Epithelial cell of proximal tubule (primary cell): ENCODE measurements at regions not wholly inside any gene's neighbourhood (a gene's known extent, or its start where the extent isn't known, plus 50 kb on each side); places are given as distances from the start of the nearest gene placed in this dataset.
"Not testable (repeated sequence)": the region's sequence is repeated elsewhere in the genome, so short reads cannot be mapped to it uniquely, and the experiment has no call there.

Source experiments
- DNase-seq: peaks from one replicate; pipeline ENCODE4 v3.0.0-alpha.2; 2011; ENCODE audit warnings: low read depth
- H3K4me3 ChIP-seq: 2 replicates; pipeline ENCODE4 v1.5.1; 2011; ENCODE audit warnings: low read depth, mild to moderate bottlenecking, low read length
- CTCF ChIP-seq: conservative IDR thresholded peaks from 2 replicates; pipeline ENCODE4 v1.5.1; 2012; ENCODE audit warnings: low read depth, mild to moderate bottlenecking, low read length

DNA sequence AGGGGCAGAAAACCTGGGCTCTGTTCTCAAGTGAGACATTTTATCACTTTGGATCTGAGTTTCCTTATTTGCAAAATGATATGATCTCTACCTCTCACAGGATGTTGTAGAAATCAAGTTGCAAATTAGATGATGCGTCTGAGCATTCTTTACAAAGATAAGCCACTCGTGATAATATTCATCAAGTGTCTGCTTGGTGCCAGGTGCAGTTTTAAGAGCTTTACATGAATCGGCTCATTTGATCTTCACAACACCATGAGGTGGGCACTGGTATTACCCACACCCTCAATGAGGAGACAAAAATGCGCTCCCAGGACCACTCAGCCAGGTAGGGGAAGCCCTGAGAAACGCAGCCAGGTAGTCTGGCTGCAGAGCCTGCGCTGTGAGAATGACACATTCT, 59.1 kb upstream of the CA12 start:
- no peak overlapping the region for H3K4me3 ChIP-seq
- DNase-seq: no peak
- no peak for TF ChIP-seq CTCF

- TF ChIP-seq CTCF: no peak
- H3K4me3 ChIP-seq: no peak overlapping the region
- no peak for DNase-seq
Measured at GRCh38 chr15:63441266-63441665, 59.6 kb upstream of the CA12 start.

- no peak for DNase-seq
- TF ChIP-seq CTCF: no peak
Measured at GRCh38 chr15:63442080-63442479, 60.4 kb upstream of the CA12 start.

DNA sequence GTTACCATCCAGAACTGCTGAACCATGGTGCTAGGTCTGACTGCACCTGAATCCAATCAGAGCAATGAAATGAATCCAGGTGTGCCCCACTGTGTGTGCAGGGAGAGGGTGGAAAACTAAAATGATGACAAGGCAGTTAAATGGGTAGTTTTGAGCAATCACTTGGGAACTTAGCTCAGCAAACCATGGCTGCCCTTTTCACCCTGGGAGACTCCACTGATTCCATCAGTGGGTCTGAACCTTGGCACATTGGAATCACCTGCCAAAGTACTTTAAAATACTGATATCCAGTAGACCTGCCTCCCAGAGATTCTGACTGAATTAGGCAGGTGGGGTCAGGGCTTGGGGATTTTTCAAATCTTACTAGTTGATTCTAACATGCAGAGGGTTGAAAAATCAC, 59.8 kb upstream of the USP3 start:
- DNase-seq: no peak
- no peak overlapping the region for H3K4me3 ChIP-seq
- no peak for TF ChIP-seq CTCF

More at GRCh38 chr15:63442080-63442479, 60.4 kb upstream of the CA12 start:
- H3K4me3 ChIP-seq: no peak overlapping the region

GRCh38 chr15:63446255-63446654, 58.1 kb upstream of the USP3 start:
- H3K4me3 ChIP-seq: no peak overlapping the region
- TF ChIP-seq CTCF: no peak
- no peak for DNase-seq

GRCh38 chr15:63447017-63447676, 57.2 kb upstream of the USP3 start:
- no peak for TF ChIP-seq CTCF
- DNase-seq: no peak
- H3K4me3 ChIP-seq: no peak overlapping the region

DNA sequence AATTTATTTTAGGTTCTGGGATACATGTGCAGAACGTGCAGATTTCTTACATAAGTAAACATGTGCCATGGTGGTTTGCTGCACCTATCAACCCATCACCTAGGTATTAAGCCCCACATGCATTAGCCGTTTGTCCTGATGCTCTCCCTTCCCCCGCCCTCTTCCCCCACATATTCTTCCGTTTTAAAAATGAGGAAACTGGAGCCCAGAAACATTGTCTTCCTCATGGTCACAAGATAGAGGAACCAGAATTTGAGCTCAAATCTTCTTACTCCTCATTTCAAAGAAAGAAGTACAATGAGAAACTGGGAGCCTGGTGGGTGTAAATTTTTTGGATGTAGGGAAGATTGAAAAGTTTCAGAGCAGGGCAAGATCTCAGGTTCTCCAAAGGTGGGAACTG, 56.1 kb upstream of the USP3 start:
- TF ChIP-seq CTCF: no peak

DNA sequence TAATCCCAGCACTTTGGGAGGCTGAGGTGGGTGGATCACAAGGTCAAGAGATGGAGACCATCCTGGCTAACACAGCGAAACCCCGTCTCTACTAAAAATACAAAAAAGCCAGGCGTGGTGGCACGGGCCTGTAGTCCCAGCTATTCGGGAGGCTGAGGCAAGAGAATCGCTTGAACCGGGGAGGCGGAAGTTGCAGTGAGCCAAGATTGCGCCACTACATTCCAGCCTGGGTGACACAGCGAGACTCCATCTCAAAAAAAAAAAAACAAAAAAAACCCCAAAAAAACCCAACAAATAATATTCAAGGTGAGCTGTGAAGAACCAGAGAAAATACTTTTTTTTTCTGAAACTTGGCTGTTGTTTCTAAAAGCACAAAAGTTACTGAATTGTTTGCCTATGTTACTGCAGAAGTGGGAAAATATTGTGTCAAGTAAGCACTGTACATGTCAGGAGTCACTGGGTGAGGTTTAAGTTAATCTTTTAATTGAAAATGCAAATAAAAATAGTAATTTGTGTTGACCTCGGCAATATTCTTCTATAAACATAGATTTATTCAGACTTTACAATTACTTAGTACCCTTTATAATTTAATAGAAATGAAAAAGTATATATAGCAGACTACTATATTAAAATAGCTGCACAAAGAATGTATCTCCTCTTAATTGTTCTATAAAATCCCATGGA, 55.4 kb upstream of the USP3 start:
- not testable (repeated sequence) for H3K4me3 ChIP-seq, DNase-seq

More for the DNA sequence above, 56.1 kb upstream of the USP3 start:
- no peak overlapping the region for H3K4me3 ChIP-seq
- no peak for DNase-seq
